ENCODE measurements at regions not wholly inside any gene's neighbourhood (a gene's known extent, or its start where the extent isn't known, plus 50 kb on each side); places are given as distances from the start of the nearest gene placed in this dataset.
"Not testable (repeated sequence)": the region's sequence is repeated elsewhere in the genome, so short reads cannot be mapped to it uniquely, and the experiment has no call there.

DNA sequence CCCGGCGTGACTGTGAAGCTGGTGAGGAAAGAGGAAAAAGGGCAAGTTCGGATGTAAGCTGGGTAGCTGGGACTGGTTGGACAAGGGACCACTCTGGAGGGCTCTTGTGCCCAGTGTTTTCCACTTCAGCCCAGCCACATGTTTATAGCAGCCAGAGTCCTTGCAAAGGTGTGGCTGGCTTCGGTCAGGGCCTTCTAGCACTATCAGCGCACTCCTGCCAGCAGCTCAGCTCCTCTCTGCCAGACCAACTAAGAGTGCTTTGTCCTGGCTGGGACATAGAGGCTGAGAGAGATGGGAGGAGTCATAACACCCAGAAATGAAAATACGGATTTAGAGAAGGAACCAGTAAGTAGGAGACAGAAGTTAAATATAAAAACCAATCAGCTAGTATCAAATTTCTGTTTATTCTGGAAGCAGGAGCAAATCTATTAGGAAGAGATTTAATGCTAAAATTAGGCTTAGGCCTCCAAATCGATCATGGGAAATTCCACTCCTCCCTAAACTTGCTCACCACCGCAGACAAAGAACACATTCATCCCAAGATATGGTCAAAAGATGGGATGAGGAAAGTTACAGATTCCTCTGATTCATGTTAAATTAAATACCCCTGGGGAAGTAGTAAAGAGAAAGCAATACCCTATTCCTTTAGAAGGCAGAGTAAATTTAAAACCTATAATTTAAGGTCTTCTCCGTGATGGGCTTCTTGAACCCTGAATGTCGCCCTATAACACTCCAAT lies 135.0 kb downstream of the RALA start:
- Histone ChIP-seq H3K9me2 (replicated peaks; ENCODE audit: control insufficient read depth, low read length) (no peaks in the 10 kb centered on the region), H3K27ac (ENCODE audit: low read depth, low read length) (no peak overlapping the region), H3K79me2 (ENCODE audit: control insufficient read depth, low read length) (peaks cover 9% of the 10 kb centered on the region), H3K36me3 (ENCODE audit: control insufficient read depth, low read length) (0 out of 2 replicates have a peak, but pooled peaks cover 3% of the 10 kb centered on the region), H3K4me3 (ENCODE audit: low read length) (no peak overlapping the region), H4K20me1 (ENCODE audit: control insufficient read depth, insufficient read depth, low read depth, low read length) (no peaks in the 10 kb centered on the region), H3F3A (ENCODE audit: control insufficient read depth, insufficient read depth) (no peaks in the 10 kb centered on the region), H3K27me3 (ENCODE audit: control insufficient read depth, low read length) (no peaks in the 10 kb centered on the region), H3K4me1 (ENCODE audit: control insufficient read depth, low read length) (no peaks in the 10 kb centered on the region), H3K4me2 (ENCODE audit: low read length) (no peak overlapping the region), H3K9me3 (ENCODE audit: control insufficient read depth, insufficient read depth, low read length) (no peaks in the 10 kb centered on the region)
- TF ChIP-seq, protein P1, sequence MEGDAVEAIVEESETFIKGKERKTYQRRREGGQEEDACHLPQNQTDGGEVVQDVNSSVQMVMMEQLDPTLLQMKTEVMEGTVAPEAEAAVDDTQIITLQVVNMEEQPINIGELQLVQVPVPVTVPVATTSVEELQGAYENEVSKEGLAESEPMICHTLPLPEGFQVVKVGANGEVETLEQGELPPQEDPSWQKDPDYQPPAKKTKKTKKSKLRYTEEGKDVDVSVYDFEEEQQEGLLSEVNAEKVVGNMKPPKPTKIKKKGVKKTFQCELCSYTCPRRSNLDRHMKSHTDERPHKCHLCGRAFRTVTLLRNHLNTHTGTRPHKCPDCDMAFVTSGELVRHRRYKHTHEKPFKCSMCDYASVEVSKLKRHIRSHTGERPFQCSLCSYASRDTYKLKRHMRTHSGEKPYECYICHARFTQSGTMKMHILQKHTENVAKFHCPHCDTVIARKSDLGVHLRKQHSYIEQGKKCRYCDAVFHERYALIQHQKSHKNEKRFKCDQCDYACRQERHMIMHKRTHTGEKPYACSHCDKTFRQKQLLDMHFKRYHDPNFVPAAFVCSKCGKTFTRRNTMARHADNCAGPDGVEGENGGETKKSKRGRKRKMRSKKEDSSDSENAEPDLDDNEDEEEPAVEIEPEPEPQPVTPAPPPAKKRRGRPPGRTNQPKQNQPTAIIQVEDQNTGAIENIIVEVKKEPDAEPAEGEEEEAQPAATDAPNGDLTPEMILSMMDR (IDR thresholded peaks at IDR 0.05; ENCODE audit: low read depth, low read length, poor library complexity, severe bottlenecking), result no peak
- TF ChIP-seq EZH2phosphoT487 (IDR thresholded peaks at IDR 0.05; ENCODE audit: borderline replicate concordance, low read length), result no peak

DNA sequence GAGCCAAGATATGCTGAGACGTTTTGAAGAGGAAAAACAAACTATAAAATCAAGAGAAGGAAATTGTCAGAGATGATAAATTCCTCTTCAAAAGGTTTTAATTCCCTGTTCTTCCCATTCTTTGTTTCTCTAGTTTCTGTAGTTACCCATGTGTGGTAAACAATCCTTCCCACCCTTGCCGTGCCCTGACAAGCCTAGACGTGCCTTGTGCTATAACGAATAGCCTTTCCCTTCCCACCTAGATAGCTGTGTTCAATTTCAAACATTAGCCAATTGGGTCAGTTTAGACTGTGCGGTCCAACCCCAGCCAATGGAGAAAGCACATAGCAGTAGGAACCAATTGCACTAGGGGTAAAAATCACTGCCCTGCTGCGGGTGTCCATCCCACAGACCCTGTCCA lies 138.1 kb downstream of the RALA start:
- H3K4me2 ChIP-seq (ENCODE audit: low read length), result no peak overlapping the region
- no peaks in the 10 kb centered on the region for H3K36me3 ChIP-seq (ENCODE audit: control insufficient read depth, low read length)
- no peaks in the 10 kb centered on the region for H3K27me3 ChIP-seq (ENCODE audit: control insufficient read depth, low read length)
- H3K9me2 ChIP-seq (replicated peaks; ENCODE audit: control insufficient read depth, low read length), result no peaks in the 10 kb centered on the region
- no peaks in the 10 kb centered on the region for H3K9me3 ChIP-seq (ENCODE audit: control insufficient read depth, insufficient read depth, low read length)
- no peaks in the 10 kb centered on the region for H3K4me1 ChIP-seq (ENCODE audit: control insufficient read depth, low read length)
- no peak overlapping the region for H3K27ac ChIP-seq (ENCODE audit: low read depth, low read length)
- H3K4me3 ChIP-seq (ENCODE audit: low read length), result no peak overlapping the region
- H4K20me1 ChIP-seq (ENCODE audit: control insufficient read depth, insufficient read depth, low read depth, low read length), result no peaks in the 10 kb centered on the region
- no peaks in the 10 kb centered on the region for H3F3A ChIP-seq (ENCODE audit: control insufficient read depth, insufficient read depth)
- H3K79me2 ChIP-seq (ENCODE audit: control insufficient read depth, low read length), result peaks cover 3% of the 10 kb centered on the region; the same call in 1 of the 2 replicates
- TF ChIP-seq EZH2phosphoT487 (IDR thresholded peaks at IDR 0.05; ENCODE audit: borderline replicate concordance, low read length), result no peak
- TF ChIP-seq, protein P1 (IDR thresholded peaks at IDR 0.05; ENCODE audit: low read depth, low read length, poor library complexity, severe bottlenecking), result no peak

DNA sequence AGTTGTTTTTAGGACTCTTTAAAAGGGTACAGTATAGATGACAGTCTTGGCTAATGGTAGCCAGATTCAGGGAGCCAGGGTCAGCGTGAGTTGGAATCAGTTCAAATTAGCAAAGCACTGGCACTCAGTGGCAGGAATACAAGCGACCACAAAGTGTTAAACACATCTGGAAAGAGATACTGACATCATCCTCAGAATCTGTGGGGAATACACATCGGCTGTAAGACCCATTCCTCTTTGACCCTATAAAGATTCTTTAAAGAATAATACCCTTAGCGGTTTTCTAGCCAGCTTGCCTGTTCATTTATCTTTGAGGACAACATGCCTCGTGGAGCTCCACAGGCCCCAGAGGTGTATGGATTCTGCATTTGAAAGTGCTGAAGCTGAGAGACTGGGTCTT lies 139.1 kb downstream of the RALA start:
- not testable (repeated sequence) for H3K4me2 ChIP-seq (ENCODE audit: low read length); H3K4me1 ChIP-seq (ENCODE audit: control insufficient read depth, low read length); H3K4me3 ChIP-seq (ENCODE audit: low read length); H3K9me3 ChIP-seq (ENCODE audit: control insufficient read depth, insufficient read depth, low read length); H3K36me3 ChIP-seq (ENCODE audit: control insufficient read depth, low read length); H4K20me1 ChIP-seq (ENCODE audit: control insufficient read depth, insufficient read depth, low read depth, low read length); H3K9me2 ChIP-seq (replicated peaks; ENCODE audit: control insufficient read depth, low read length); H3K79me2 ChIP-seq (ENCODE audit: control insufficient read depth, low read length); H3K27me3 ChIP-seq (ENCODE audit: control insufficient read depth, low read length); H3F3A ChIP-seq (ENCODE audit: control insufficient read depth, insufficient read depth); H3K27ac ChIP-seq (ENCODE audit: low read depth, low read length)

DNA sequence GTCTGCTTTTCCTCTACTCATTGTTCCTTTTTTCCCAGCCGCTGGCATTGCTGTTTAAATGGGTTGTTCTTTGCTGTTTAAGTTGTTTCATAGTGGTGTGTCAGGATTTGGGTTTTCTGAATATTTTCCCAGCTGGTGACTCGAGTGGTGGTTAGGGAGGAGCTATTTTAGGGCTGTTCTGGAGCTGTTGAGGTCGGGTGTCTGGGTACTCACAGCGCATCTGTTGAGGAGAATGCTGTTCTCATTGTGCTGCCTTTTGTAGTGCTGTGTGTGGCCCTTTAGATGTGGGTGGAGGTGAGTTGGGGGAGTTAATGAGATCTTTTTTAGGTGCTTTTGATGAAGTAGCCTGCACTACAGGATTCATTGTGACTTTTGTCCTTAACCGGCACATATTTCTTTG lies 139.5 kb downstream of the RALA start:
- not testable (repeated sequence) for H3K4me2 ChIP-seq (ENCODE audit: low read length); H3F3A ChIP-seq (ENCODE audit: control insufficient read depth, insufficient read depth); H3K36me3 ChIP-seq (ENCODE audit: control insufficient read depth, low read length); H4K20me1 ChIP-seq (ENCODE audit: control insufficient read depth, insufficient read depth, low read depth, low read length); H3K27me3 ChIP-seq (ENCODE audit: control insufficient read depth, low read length); H3K4me1 ChIP-seq (ENCODE audit: control insufficient read depth, low read length); H3K27ac ChIP-seq (ENCODE audit: low read depth, low read length); H3K9me2 ChIP-seq (replicated peaks; ENCODE audit: control insufficient read depth, low read length); H3K79me2 ChIP-seq (ENCODE audit: control insufficient read depth, low read length); H3K9me3 ChIP-seq (ENCODE audit: control insufficient read depth, insufficient read depth, low read length); H3K4me3 ChIP-seq (ENCODE audit: low read length)

DNA sequence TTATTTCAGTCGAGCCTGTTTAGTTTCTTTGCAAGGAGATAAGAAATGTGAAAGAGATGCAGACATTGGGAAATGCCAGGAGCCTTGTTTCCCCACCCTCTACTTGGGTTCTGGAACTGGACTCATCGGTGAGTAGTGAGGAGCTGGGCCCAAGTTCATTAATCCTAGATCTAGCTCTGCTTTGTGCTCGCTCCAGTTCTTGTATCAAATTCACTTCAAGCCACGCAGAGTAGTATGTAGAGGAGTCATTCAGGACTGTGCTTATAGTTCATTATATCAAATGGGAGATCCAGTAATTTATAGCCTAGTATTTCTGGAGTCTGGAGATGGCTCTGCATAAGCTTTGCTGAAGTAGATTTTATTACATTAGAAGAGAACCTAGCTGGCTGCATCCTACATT lies 142.5 kb downstream of the RALA start:
- H3K27ac ChIP-seq (ENCODE audit: low read depth, low read length); H4K20me1 ChIP-seq (ENCODE audit: control insufficient read depth, insufficient read depth, low read depth, low read length); H3K4me2 ChIP-seq (ENCODE audit: low read length); H3K4me3 ChIP-seq (ENCODE audit: low read length); H3K27me3 ChIP-seq (ENCODE audit: control insufficient read depth, low read length); H3K9me2 ChIP-seq (replicated peaks; ENCODE audit: control insufficient read depth, low read length); H3K4me1 ChIP-seq (ENCODE audit: control insufficient read depth, low read length); H3K9me3 ChIP-seq (ENCODE audit: control insufficient read depth, insufficient read depth, low read length); H3K79me2 ChIP-seq (ENCODE audit: control insufficient read depth, low read length); H3F3A ChIP-seq (ENCODE audit: control insufficient read depth, insufficient read depth): not testable (repeated sequence)
- peaks cover 12% of the 10 kb centered on the region for H3K36me3 ChIP-seq (ENCODE audit: control insufficient read depth, low read length)

DNA sequence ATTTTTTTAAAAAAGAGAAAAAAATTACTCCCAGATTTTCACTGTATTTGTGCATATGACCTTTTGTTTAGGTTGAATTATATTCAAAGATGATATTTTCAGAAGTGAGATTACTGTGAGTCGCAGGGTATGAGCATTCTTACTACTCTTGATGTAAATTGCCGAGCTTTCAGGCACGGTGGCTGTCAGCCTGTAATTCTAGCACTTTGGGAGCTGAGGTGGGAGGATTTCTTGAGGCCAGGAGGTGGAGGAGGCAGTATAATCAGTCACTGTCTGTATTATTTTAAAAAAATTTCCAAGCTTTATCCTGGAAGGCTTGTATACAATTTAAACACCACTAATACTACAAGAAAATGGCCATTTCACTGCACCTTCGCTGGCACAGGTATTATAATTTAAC lies 145.1 kb downstream of the RALA start:
- H3K27ac ChIP-seq (ENCODE audit: low read depth, low read length); H3K27me3 ChIP-seq (ENCODE audit: control insufficient read depth, low read length); H3K4me1 ChIP-seq (ENCODE audit: control insufficient read depth, low read length); H3K9me2 ChIP-seq (replicated peaks; ENCODE audit: control insufficient read depth, low read length); H3K79me2 ChIP-seq (ENCODE audit: control insufficient read depth, low read length); H3K4me2 ChIP-seq (ENCODE audit: low read length); H3F3A ChIP-seq (ENCODE audit: control insufficient read depth, insufficient read depth); H3K9me3 ChIP-seq (ENCODE audit: control insufficient read depth, insufficient read depth, low read length); H3K4me3 ChIP-seq (ENCODE audit: low read length); H4K20me1 ChIP-seq (ENCODE audit: control insufficient read depth, insufficient read depth, low read depth, low read length): not testable (repeated sequence)
- peaks cover 23% of the 10 kb centered on the region for H3K36me3 ChIP-seq (ENCODE audit: control insufficient read depth, low read length)
